HG03066 (cell line): ENCODE measurements at regions not wholly inside any gene's neighbourhood (a gene's known extent, or its start where the extent isn't known, plus 50 kb on each side); places are given as distances from the start of the nearest gene placed in this dataset.
"Not testable (repeated sequence)": the region's sequence is repeated elsewhere in the genome, so short reads cannot be mapped to it uniquely, and the experiment has no call there.

Source experiments
- ATAC-seq: cut with Tn5 transposase; IDR thresholded peaks from one replicate; pipeline ENCODE4 v1.9.1; 2021; ENCODE audit warnings: low read depth; ENCODE audit not compliant: unreplicated experiment

- no peak for ATAC-seq
Observed at GRCh38 chr5:174529925-174530681, 194.3 kb upstream of the MSX2 start.

- no peak for ATAC-seq
Observed at GRCh38 chr5:174531782-174532191, 192.6 kb upstream of the MSX2 start.

- no peak for ATAC-seq
Observed at GRCh38 chr5:174532455-174533453, 191.6 kb upstream of the MSX2 start.

- ATAC-seq = no peak
Observed at GRCh38 chr5:174533751-174534241, 190.6 kb upstream of the MSX2 start.

GRCh38 chr5:174535669-174536068 lies 188.7 kb upstream of the MSX2 start:
- ATAC-seq = no peak

GRCh38 chr5:174539823-174540222 lies 184.6 kb upstream of the MSX2 start:
- ATAC-seq = not testable (repeated sequence)

GRCh38 chr5:174542037-174542436 lies 182.3 kb upstream of the MSX2 start:
- no peak for ATAC-seq

- no peak for ATAC-seq
Observed at GRCh38 chr5:174542471-174542870, 181.9 kb upstream of the MSX2 start.

GRCh38 chr5:174545926-174546325 lies 178.5 kb upstream of the MSX2 start:
- ATAC-seq = no peak

- ATAC-seq = no peak
Observed at GRCh38 chr5:174547814-174548213, 176.6 kb upstream of the MSX2 start.

- no peak for ATAC-seq
Observed at GRCh38 chr5:174549254-174549653, 175.1 kb upstream of the MSX2 start.

GRCh38 chr5:174550026-174550425 lies 174.4 kb upstream of the MSX2 start:
- ATAC-seq = no peak

GRCh38 chr5:174552428-174552827 lies 172.0 kb upstream of the MSX2 start:
- ATAC-seq = no peak

- no peak for ATAC-seq
Observed at GRCh38 chr5:174553556-174553955, 170.8 kb upstream of the MSX2 start.

GRCh38 chr5:174555726-174556125 lies 168.7 kb upstream of the MSX2 start:
- ATAC-seq = no peak

- no peak for ATAC-seq
Observed at GRCh38 chr5:174556756-174557155, 167.6 kb upstream of the MSX2 start.

GRCh38 chr5:174558190-174558589 lies 166.2 kb upstream of the MSX2 start:
- no peak for ATAC-seq

GRCh38 chr5:174559141-174559540 lies 165.2 kb upstream of the MSX2 start:
- ATAC-seq = no peak

GRCh38 chr5:174559566-174560090 lies 164.8 kb upstream of the MSX2 start:
- no peak for ATAC-seq

GRCh38 chr5:174560861-174561260 lies 163.5 kb upstream of the MSX2 start:
- no peak for ATAC-seq

GRCh38 chr5:174563040-174563439 lies 161.3 kb upstream of the MSX2 start:
- not testable (repeated sequence) for ATAC-seq
